ENCODE measurements at regions not wholly inside any gene's neighbourhood (a gene's known extent, or its start where the extent isn't known, plus 50 kb on each side); places are given as distances from the start of the nearest gene placed in this dataset.

- TF ChIP-seq CTCF (IDR thresholded peaks at IDR 0.05; ENCODE audit: insufficient read depth, low read depth, low read length, missing control alignments), result no peak
- DNase-seq (ENCODE audit: low read depth), result no peak
- H3K4me3 ChIP-seq (ENCODE audit: low read depth, low read length), result no peak overlapping the region
Observed at GRCh38 chr7:35386816-35387706, 133.2 kb upstream of the TBX20 start.

GRCh38 chr7:35386082-35386815, 132.3 kb upstream of the TBX20 start:
- DNase-seq (ENCODE audit: low read depth), result no peak
- TF ChIP-seq CTCF (IDR thresholded peaks at IDR 0.05; ENCODE audit: insufficient read depth, low read depth, low read length, missing control alignments), result no peak
- no peak overlapping the region for H3K4me3 ChIP-seq (ENCODE audit: low read depth, low read length)

- DNase-seq (ENCODE audit: low read depth), result no peak
- no peak for TF ChIP-seq CTCF (IDR thresholded peaks at IDR 0.05; ENCODE audit: insufficient read depth, low read depth, low read length, missing control alignments)
Observed at GRCh38 chr7:35384761-35385700, 131.1 kb upstream of the TBX20 start.

GRCh38 chr7:35380739-35381224, 126.9 kb upstream of the TBX20 start:
- TF ChIP-seq CTCF (IDR thresholded peaks at IDR 0.05; ENCODE audit: insufficient read depth, low read depth, low read length, missing control alignments), result no peak
- no peak for DNase-seq (ENCODE audit: low read depth)
- H3K4me3 ChIP-seq (ENCODE audit: low read depth, low read length), result no peak overlapping the region

More at GRCh38 chr7:35384761-35385700, 131.1 kb upstream of the TBX20 start:
- no peak overlapping the region for H3K4me3 ChIP-seq (ENCODE audit: low read depth, low read length)

- TF ChIP-seq CTCF (IDR thresholded peaks at IDR 0.05; ENCODE audit: insufficient read depth, low read depth, low read length, missing control alignments), result no peak
- DNase-seq (ENCODE audit: low read depth), result no peak
- H3K4me3 ChIP-seq (ENCODE audit: low read depth, low read length), result no peak overlapping the region
Observed at GRCh38 chr7:35379481-35379880, 125.6 kb upstream of the TBX20 start.

GRCh38 chr7:35375516-35375915, 121.6 kb upstream of the TBX20 start:
- no peak for TF ChIP-seq CTCF (IDR thresholded peaks at IDR 0.05; ENCODE audit: insufficient read depth, low read depth, low read length, missing control alignments)
- H3K4me3 ChIP-seq (ENCODE audit: low read depth, low read length), result no peak overlapping the region
- DNase-seq (ENCODE audit: low read depth), result no peak
